A673 (cell line): ENCODE measurements at regions not wholly inside any gene's neighbourhood (a gene's known extent, or its start where the extent isn't known, plus 50 kb on each side); places are given as distances from the start of the nearest gene placed in this dataset.

Experiments used
- BruUV-seq: library from RNA; stranded (reverse); fragments of 400-500 nt; replicated peaks from 2 replicates; lab custom pipeline; 2021; lab: Mats Ljungman, UMichigan
- CTCF ChIA-PET: fragments of 300-600 bp; sonication (Branson Sonifier 250); formaldehyde crosslinking; loops from one replicate; lab custom pipeline; 2022; ENCODE audit warnings: antibody characterized with exemption; lab: Charles Lee
- POLR2A ChIA-PET: fragments of 300-600 bp; sonication (Branson Sonifier 250); formaldehyde crosslinking; loops from one replicate; lab custom pipeline; 2022; ENCODE audit warnings: antibody characterized with exemption; ENCODE audit not compliant: low non-redundant PET; lab: Charles Lee
- DNase-seq: peaks from one replicate; pipeline ENCODE4 v3.0.0-alpha.2; 2015; ENCODE audit warnings: low spot score
- H3K27ac ChIP-seq: fragments of 200-600 bp; sonication (generic); 2 replicates; pipeline ENCODE4 v1.5.1; 2016; ENCODE audit warnings: mixed run types, low read depth, mild to moderate bottlenecking, mixed read lengths, antibody characterized with exemption, low read length; ENCODE audit not compliant: poor library complexity, severe bottlenecking
- H3K27me3 ChIP-seq: fragments of 200-600 bp; sonication (generic); replicated peaks from 2 replicates; pipeline ENCODE4 v1.6.1; 2017; ENCODE audit warnings: mixed run types, low read depth, mild to moderate bottlenecking, mixed read lengths, antibody characterized with exemption, low read length; ENCODE audit not compliant: insufficient read depth, poor library complexity
- H3K36me3 ChIP-seq: fragments of 200-600 bp; sonication (generic); 2 replicates; pipeline ENCODE4 v1.6.1; 2016; ENCODE audit warnings: mixed run types, mild to moderate bottlenecking, mixed read lengths, antibody characterized with exemption, low read length; ENCODE audit not compliant: insufficient read depth, poor library complexity, severe bottlenecking
- H3K4me1 ChIP-seq: fragments of 200-600 bp; sonication (generic); 2 replicates; pipeline ENCODE4 v1.6.1; 2017; ENCODE audit warnings: mixed run types, mild to moderate bottlenecking, mixed read lengths, antibody characterized with exemption, low read length; ENCODE audit not compliant: insufficient read depth, poor library complexity, severe bottlenecking
- H3K4me3 ChIP-seq: fragments of 200-600 bp; sonication (generic); 2 replicates; pipeline ENCODE4 v1.5.1; 2016; ENCODE audit warnings: low read depth, mixed run types, mild to moderate bottlenecking, mixed read lengths, low read length; ENCODE audit not compliant: poor library complexity, severe bottlenecking
- H3K9me3 ChIP-seq: fragments of 200-600 bp; sonication (generic); 2 replicates; pipeline ENCODE4 v1.6.1; 2016; ENCODE audit warnings: mixed run types, low read depth, mild to moderate bottlenecking, mixed read lengths, antibody characterized with exemption, low read length; ENCODE audit not compliant: poor library complexity, severe bottlenecking
- EZH2 ChIP-seq: fragments of 200-600 bp; sonication (generic); IDR thresholded peaks from 2 replicates; pipeline ENCODE4 v1.6.1; 2017; ENCODE audit warnings: borderline replicate concordance, low read depth, mild to moderate bottlenecking, mixed read lengths, antibody characterized with exemption, low read length; ENCODE audit not compliant: poor library complexity, severe bottlenecking
- intact Hi-C: fragments of 100-400 bp; cut with micrococcal nuclease; formaldehyde crosslinking; loops from one replicate; pipeline ENCODE4 v1.10.0; 2022; ENCODE audit not compliant: unreplicated experiment
- TF ChIP-seq, protein P1 (sequence below): fragments of 300-800, 200-600 bp; sonication (generic); conservative IDR thresholded peaks from 2 replicates; pipeline ENCODE4 v1.5.1; 2017; ENCODE audit warnings: low read depth, mild to moderate bottlenecking, antibody characterized with exemption, low read length, moderate library complexity, mixed read lengths

DNA sequence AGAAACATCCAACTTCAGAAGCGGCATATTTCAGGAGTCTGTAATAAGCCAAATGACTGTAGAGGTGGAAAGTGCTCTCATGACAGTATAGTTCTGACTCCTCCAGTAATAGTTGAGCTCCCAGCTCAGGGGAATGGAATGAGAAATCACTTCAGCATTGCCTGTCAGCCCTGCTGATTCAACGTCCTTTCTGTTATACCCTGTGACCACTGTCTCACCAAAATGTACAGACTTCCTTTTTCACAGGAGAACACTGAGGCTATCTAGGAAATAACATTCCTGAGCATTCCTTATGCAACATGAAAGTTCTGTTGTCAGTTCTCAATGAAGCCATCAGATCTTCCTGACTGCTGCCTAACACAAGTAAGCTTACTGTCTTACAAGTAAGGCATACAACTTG lies 284.5 kb upstream of the MME start:
- Histone ChIP-seq H3K27ac (no peak overlapping the region), H3K4me3 (no peak overlapping the region), H3K4me1 (no peaks in the 10 kb centered on the region), H3K9me3 (no peaks in the 10 kb centered on the region), H3K27me3 (no peaks in the 10 kb centered on the region), H3K36me3 (no peaks in the 10 kb centered on the region)
- DNase-seq = no peak
- ChIA-PET POLR2A (no interaction called here), CTCF (no interaction called here)
- no peak for TF ChIP-seq EZH2
- TF ChIP-seq, protein P1, sequence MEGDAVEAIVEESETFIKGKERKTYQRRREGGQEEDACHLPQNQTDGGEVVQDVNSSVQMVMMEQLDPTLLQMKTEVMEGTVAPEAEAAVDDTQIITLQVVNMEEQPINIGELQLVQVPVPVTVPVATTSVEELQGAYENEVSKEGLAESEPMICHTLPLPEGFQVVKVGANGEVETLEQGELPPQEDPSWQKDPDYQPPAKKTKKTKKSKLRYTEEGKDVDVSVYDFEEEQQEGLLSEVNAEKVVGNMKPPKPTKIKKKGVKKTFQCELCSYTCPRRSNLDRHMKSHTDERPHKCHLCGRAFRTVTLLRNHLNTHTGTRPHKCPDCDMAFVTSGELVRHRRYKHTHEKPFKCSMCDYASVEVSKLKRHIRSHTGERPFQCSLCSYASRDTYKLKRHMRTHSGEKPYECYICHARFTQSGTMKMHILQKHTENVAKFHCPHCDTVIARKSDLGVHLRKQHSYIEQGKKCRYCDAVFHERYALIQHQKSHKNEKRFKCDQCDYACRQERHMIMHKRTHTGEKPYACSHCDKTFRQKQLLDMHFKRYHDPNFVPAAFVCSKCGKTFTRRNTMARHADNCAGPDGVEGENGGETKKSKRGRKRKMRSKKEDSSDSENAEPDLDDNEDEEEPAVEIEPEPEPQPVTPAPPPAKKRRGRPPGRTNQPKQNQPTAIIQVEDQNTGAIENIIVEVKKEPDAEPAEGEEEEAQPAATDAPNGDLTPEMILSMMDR = no peak
- no TSS peak for BruUV-seq
- intact Hi-C loops = no loop called here

DNA sequence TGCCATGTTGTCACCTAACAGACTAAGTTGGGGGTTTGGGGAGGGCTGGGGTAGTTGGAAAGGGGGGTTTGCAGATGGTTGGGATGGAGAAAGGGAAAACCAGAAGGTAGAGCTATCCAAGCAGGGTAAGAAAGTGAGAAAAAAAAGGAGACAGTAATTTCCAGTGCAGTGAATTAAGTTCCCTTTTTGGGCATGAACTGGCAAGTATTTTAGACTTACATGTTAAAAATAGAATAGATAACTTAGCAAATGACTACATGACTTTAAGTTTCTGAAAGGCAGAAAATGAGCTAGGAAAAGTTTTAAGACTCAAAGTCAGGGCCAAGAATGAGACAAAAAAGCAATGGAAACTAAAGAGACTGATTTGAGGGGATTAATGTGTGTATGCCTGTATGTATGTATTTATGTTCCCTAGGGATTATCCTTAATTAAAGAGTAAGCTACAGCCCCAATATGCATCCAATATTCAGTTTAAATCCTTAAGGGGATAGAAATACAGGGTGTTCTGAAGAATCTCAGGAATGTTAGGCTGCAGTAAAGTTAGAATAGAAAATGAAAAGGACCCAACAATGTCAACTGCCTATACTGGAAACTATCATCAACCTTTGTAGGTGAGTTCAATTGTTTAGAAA lies 285.2 kb upstream of the MME start:
- no peaks in the 10 kb centered on the region for H3K9me3 ChIP-seq
- H3K27ac ChIP-seq = no peak overlapping the region
- no peak for DNase-seq
- no peaks in the 10 kb centered on the region for H3K36me3 ChIP-seq
- ChIA-PET CTCF (no interaction called here), POLR2A (no interaction called here)
- H3K27me3 ChIP-seq = no peaks in the 10 kb centered on the region
- intact Hi-C loops = no loop called here
- TF ChIP-seq, protein P1 = no peak
- TF ChIP-seq EZH2 = no peak
- no peaks in the 10 kb centered on the region for H3K4me1 ChIP-seq
- no TSS peak for BruUV-seq
- no peak overlapping the region for H3K4me3 ChIP-seq

DNA sequence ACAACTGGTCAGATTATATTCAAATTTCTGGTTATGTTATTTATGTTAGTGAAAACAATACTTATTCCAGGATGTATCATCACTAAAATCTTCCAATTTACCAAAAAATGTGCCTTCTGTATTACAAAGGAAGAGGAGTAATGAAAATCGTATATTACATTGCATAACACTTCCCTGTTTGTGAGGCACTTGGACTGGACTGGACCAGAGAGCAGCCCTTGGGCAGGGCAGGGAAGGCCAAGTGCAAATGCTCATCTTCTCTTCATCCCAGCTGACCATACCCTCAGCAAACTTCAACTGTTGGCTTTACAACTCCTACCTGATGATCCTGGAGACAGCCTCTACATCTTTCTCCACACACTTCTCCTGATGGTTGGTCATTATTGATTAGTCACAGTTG lies 285.7 kb upstream of the MME start:
- BruUV-seq = no TSS peak
- Histone ChIP-seq H3K4me3 (no peak overlapping the region), H3K27ac (no peak overlapping the region), H3K4me1 (no peaks in the 10 kb centered on the region), H3K9me3 (no peaks in the 10 kb centered on the region), H3K36me3 (no peaks in the 10 kb centered on the region), H3K27me3 (no peaks in the 10 kb centered on the region)
- ChIA-PET POLR2A (no interaction called here), CTCF (no interaction called here)
- no peak for TF ChIP-seq EZH2
- DNase-seq = no peak
- intact Hi-C loops = no loop called here

DNA sequence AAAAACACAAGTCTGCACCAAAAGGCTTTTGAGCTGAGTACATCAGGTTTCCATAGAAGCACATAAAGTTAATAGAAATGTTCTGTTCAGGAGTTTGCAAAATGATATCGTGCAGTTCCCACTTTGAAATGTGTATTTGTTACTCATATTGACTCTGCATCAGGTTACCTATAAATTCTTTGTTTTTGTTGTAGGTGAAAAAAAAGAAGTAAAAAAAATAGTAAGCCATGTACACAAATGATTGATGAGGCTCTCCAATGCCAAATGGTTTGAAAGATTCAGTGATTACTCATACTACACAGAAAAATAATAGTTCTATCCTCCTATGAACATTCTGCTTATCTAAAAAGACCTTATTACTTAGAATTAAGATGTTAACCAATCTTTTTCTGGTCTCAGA lies 287.3 kb upstream of the MME start:
- ChIA-PET POLR2A (no interaction called here), CTCF (no interaction called here)
- Histone ChIP-seq H3K4me1 (no peaks in the 10 kb centered on the region), H3K27ac (no peak overlapping the region), H3K27me3 (no peaks in the 10 kb centered on the region), H3K36me3 (no peaks in the 10 kb centered on the region), H3K4me3 (no peak overlapping the region), H3K9me3 (no peaks in the 10 kb centered on the region)
- no TSS peak for BruUV-seq
- intact Hi-C loops = no loop called here
- no peak for DNase-seq
- TF ChIP-seq EZH2 = no peak
- TF ChIP-seq, protein P1 = no peak
